ENCODE measurements at regions not wholly inside any gene's neighbourhood (a gene's known extent, or its start where the extent isn't known, plus 50 kb on each side); places are given as distances from the start of the nearest gene placed in this dataset.

GRCh38 chr9:84490206-84490841 lies 149.8 kb upstream of the SLC28A3 start:
- Histone ChIP-seq H3K4me1 (no peaks in the 10 kb centered on the region), H3K36me3 (no peaks in the 10 kb centered on the region), H3K9me3 (replicated peaks) (no peaks in the 10 kb centered on the region), H3K27ac (replicated peaks) (no peak overlapping the region), H3K27me3 (ENCODE audit: low read depth) (no peaks in the 10 kb centered on the region), H3K4me3 (no peak overlapping the region)
- no peak for TF ChIP-seq CTCF (IDR thresholded peaks at IDR 0.05; ENCODE audit: borderline replicate concordance)
- intact Hi-C loops (cut with micrococcal nuclease): no loop called here
- no peak for DNase-seq

GRCh38 chr9:84490842-84491325 lies 150.3 kb upstream of the SLC28A3 start:
- H3K9me3 ChIP-seq (replicated peaks): no peaks in the 10 kb centered on the region
- TF ChIP-seq CTCF (IDR thresholded peaks at IDR 0.05; ENCODE audit: borderline replicate concordance): no peak
- intact Hi-C loops (cut with micrococcal nuclease): no loop called here

GRCh38 chr9:84492366-84493159 lies 152.0 kb upstream of the SLC28A3 start:
- Histone ChIP-seq H3K27me3 (ENCODE audit: low read depth) (peaks cover 7% of the 10 kb centered on the region), H3K4me1 (no peaks in the 10 kb centered on the region), H3K4me3 (no peak overlapping the region), H3K9me3 (replicated peaks) (no peaks in the 10 kb centered on the region), H3K27ac (replicated peaks) (no peak overlapping the region), H3K36me3 (no peaks in the 10 kb centered on the region)
- DNase-seq: no peak
- TF ChIP-seq CTCF (IDR thresholded peaks at IDR 0.05; ENCODE audit: borderline replicate concordance): no peak
- intact Hi-C loops (cut with micrococcal nuclease): no loop called here

More at GRCh38 chr9:84490842-84491325, 150.3 kb upstream of the SLC28A3 start:
- H3K36me3 ChIP-seq: no peaks in the 10 kb centered on the region
- no peak for DNase-seq
- no peak overlapping the region for H3K4me3 ChIP-seq
- H3K27ac ChIP-seq (replicated peaks): no peak overlapping the region
- H3K4me1 ChIP-seq: no peaks in the 10 kb centered on the region
- peaks cover 1% of the 10 kb centered on the region for H3K27me3 ChIP-seq (ENCODE audit: low read depth)

GRCh38 chr9:84493284-84493947 lies 152.9 kb upstream of the SLC28A3 start:
- H3K36me3 ChIP-seq: no peaks in the 10 kb centered on the region
- no peak for DNase-seq
- no peak overlapping the region for H3K27ac ChIP-seq (replicated peaks)
- H3K4me1 ChIP-seq: no peaks in the 10 kb centered on the region
- peaks cover 7% of the 10 kb centered on the region for H3K27me3 ChIP-seq (ENCODE audit: low read depth)
- H3K9me3 ChIP-seq (replicated peaks): no peaks in the 10 kb centered on the region
- intact Hi-C loops (cut with micrococcal nuclease): no loop called here
- H3K4me3 ChIP-seq: no peak overlapping the region
- TF ChIP-seq CTCF (IDR thresholded peaks at IDR 0.05; ENCODE audit: borderline replicate concordance): no peak

GRCh38 chr9:84499969-84500582 lies 159.5 kb upstream of the SLC28A3 start:
- no peak for TF ChIP-seq CTCF (IDR thresholded peaks at IDR 0.05; ENCODE audit: borderline replicate concordance)
- Histone ChIP-seq H3K4me1 (peaks cover 11% of the 10 kb centered on the region), H3K9me3 (replicated peaks) (no peaks in the 10 kb centered on the region), H3K4me3 (no peak overlapping the region), H3K27ac (replicated peaks) (no peak overlapping the region), H3K36me3 (no peaks in the 10 kb centered on the region), H3K27me3 (ENCODE audit: low read depth) (peaks cover 7% of the 10 kb centered on the region)
- DNase-seq: no peak
- intact Hi-C loops (cut with micrococcal nuclease): no loop called here
